ENCODE measurements at regions not wholly inside any gene's neighbourhood (a gene's known extent, or its start where the extent isn't known, plus 50 kb on each side); places are given as distances from the start of the nearest gene placed in this dataset.

DNA sequence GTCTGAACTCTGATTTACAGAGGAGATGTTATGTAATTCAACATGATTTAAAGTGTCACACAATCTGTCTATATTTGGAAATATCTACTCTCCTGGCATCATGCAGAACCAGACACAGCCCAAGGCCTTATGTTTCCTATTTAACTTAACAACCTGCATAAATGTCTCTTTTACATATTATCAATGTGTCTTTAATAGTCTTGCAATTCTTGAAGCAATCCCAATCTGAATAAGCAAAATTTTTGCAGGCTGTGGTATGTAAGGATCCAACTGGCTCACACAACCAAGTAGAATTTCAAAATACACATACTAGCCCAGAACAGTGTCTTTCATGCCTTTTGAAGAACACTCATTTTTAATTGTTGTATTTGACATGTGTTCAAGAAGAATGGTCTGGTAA, 443.2 kb downstream of the MAFB start:
- no peaks in the 10 kb centered on the region for H3K79me2 ChIP-seq (ENCODE audit: insufficient read depth)
- H3K36me3 ChIP-seq (ENCODE audit: low read depth), result no peaks in the 10 kb centered on the region
- H3K27ac ChIP-seq, result no peak overlapping the region
- no peak overlapping the region for H3K9ac ChIP-seq
- H3K4me3 ChIP-seq, result no peak overlapping the region
- no peak overlapping the region for H2AFZ ChIP-seq
- H3K9me2 ChIP-seq (ENCODE audit: insufficient read depth), result no peaks in the 10 kb centered on the region
- H3K4me1 ChIP-seq (ENCODE audit: insufficient read depth), result no peaks in the 10 kb centered on the region
- H3K9me3 ChIP-seq (ENCODE audit: low read depth), result no peaks in the 10 kb centered on the region
- TF ChIP-seq EZH2 (IDR thresholded peaks at IDR 0.05; ENCODE audit: insufficient read depth, poor library complexity, severe bottlenecking) (no peak), EZH2phosphoT487 (IDR thresholded peaks at IDR 0.05; ENCODE audit: insufficient read depth, low read depth) (no peak)
- no peaks in the 10 kb centered on the region for H3F3A ChIP-seq (ENCODE audit: insufficient read depth)
- in situ Hi-C loops (cut with MboI), result no loop called here
- H4K20me1 ChIP-seq (ENCODE audit: insufficient read depth), result no peaks in the 10 kb centered on the region
- no peak overlapping the region for H3K4me2 ChIP-seq (ENCODE audit: unreplicated experiment)
- DNase-seq, result no peak
- peaks cover 12% of the 10 kb centered on the region; the same call in 1 of the 2 replicates for H3K27me3 ChIP-seq (replicated peaks; ENCODE audit: insufficient read depth)

DNA sequence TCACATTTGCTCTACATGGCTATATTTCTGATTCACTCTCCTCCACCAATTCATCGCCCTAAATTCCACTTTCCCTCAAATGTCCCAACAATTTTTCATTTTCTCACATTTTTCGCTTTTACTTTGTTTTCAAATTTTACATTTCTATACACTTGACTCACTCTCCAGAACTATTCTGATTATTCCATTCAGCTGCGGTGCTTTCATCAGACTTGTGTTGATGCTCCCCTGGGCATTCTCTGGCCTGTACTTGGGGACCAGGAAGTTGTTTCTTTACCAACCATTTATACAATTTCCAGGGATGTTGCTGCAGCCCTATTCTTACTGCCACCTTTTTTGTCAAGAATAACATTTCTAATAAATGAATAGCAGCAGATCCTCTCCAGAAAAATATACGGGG, 444.8 kb downstream of the MAFB start:
- Histone ChIP-seq H3K4me2 (ENCODE audit: unreplicated experiment) (no peak overlapping the region), H3K27me3 (replicated peaks; ENCODE audit: insufficient read depth) (peaks cover 12% of the 10 kb centered on the region; the same call in 1 of the 2 replicates)
- in situ Hi-C loops (cut with MboI), result no loop called here

DNA sequence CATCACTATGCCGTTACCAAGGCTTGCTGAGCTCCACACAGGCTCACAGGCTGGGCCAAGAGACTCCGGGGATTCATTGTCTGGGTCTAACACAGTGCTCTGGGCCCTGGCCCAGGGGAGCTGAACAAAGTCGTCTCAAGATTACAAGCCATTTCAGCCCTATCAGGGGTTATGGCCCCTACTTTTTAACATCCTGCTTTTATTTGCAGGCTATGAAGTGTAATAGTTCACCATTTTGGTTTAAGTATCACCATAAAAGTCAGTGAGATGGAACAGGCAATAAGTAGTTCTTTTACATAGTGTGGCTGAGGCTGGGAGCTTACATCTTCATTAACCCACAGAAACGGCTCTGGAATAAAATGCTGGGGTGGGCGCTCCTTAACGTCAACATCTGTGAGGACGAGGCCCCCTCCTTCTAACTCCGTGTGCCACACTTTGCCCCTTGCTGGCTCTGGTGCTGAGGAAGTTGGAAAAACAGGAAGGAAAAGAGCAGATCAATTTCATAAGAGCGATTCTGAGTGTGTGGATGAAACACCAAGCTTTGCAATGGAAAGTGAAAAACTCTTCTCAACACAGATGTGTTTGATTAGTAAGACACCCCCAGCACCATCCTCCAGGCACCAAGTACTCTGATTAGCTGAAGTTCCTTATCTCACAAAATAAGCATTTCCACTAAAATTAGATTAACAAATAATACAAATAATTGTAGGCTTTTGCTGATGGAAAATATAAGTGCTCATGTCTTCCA, 447.3 kb downstream of the MAFB start:
- H3K4me3 ChIP-seq, result no peak overlapping the region
- no peaks in the 10 kb centered on the region for H3F3A ChIP-seq (ENCODE audit: insufficient read depth)
- H3K9ac ChIP-seq, result no peak overlapping the region
- no peaks in the 10 kb centered on the region for H3K4me1 ChIP-seq (ENCODE audit: insufficient read depth)
- TF ChIP-seq EZH2 (IDR thresholded peaks at IDR 0.05; ENCODE audit: insufficient read depth, poor library complexity, severe bottlenecking), result no peak
- TF ChIP-seq EZH2phosphoT487 (IDR thresholded peaks at IDR 0.05; ENCODE audit: insufficient read depth, low read depth), result no peak
- no peaks in the 10 kb centered on the region for H3K9me2 ChIP-seq (ENCODE audit: insufficient read depth)
- no peak overlapping the region for H3K27ac ChIP-seq
- no peaks in the 10 kb centered on the region for H3K36me3 ChIP-seq (ENCODE audit: low read depth)
- in situ Hi-C loops (cut with MboI), result no loop called here
- H3K79me2 ChIP-seq (ENCODE audit: insufficient read depth), result no peaks in the 10 kb centered on the region
- no peak overlapping the region for H2AFZ ChIP-seq
- peaks cover 12% of the 10 kb centered on the region; the same call in 1 of the 2 replicates for H3K27me3 ChIP-seq (replicated peaks; ENCODE audit: insufficient read depth)
- 37 to 47% methylated on average over 9 of the region's 9 CpGs for WGBS, 2 experiments (ENCODE audit: low coverage in 1 of 2, low lambda C conversion rate in 2 of 2, missing lambda C conversion rate in 2 of 2)
- no peaks in the 10 kb centered on the region for H4K20me1 ChIP-seq (ENCODE audit: insufficient read depth)
- no peak for DNase-seq
- H3K4me2 ChIP-seq (ENCODE audit: unreplicated experiment), result no peak overlapping the region
- no peaks in the 10 kb centered on the region for H3K9me3 ChIP-seq (ENCODE audit: low read depth)

More for the DNA sequence above, 444.8 kb downstream of the MAFB start:
- Histone ChIP-seq H4K20me1 (ENCODE audit: insufficient read depth) (no peaks in the 10 kb centered on the region), H3F3A (ENCODE audit: insufficient read depth) (no peaks in the 10 kb centered on the region), H3K9ac (no peak overlapping the region), H3K27ac (no peak overlapping the region), H3K4me1 (ENCODE audit: insufficient read depth) (no peaks in the 10 kb centered on the region), H3K9me2 (ENCODE audit: insufficient read depth) (no peaks in the 10 kb centered on the region), H3K36me3 (ENCODE audit: low read depth) (no peaks in the 10 kb centered on the region), H3K79me2 (ENCODE audit: insufficient read depth) (no peaks in the 10 kb centered on the region), H3K9me3 (ENCODE audit: low read depth) (no peaks in the 10 kb centered on the region), H2AFZ (no peak overlapping the region), H3K4me3 (no peak overlapping the region)
- 72 to 75% methylated on average over 4 of the region's 4 CpGs for WGBS, 2 experiments (ENCODE audit: low coverage in 1 of 2, low lambda C conversion rate in 2 of 2, missing lambda C conversion rate in 2 of 2)
- no peak for DNase-seq
- no peak for TF ChIP-seq EZH2phosphoT487 (IDR thresholded peaks at IDR 0.05; ENCODE audit: insufficient read depth, low read depth)
- TF ChIP-seq EZH2 (IDR thresholded peaks at IDR 0.05; ENCODE audit: insufficient read depth, poor library complexity, severe bottlenecking), result no peak

DNA sequence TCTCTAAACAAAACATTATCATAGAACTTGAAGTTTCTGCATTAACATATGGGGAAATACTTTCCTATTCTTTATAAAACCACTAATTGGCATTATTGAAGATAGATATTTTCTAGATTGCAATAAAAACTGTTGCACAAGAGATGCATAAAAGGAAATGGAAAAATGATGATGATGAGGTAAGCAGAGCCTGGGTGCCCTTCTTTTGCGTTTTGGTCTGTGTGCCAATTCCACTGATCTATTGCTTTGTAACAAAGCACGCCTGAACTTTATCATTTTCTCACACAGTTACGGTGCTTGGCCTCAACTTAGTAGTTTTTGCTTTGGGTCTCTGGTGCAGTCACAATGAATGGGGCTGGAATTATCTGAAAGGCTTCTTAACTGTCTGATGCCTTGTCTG, 450.5 kb downstream of the MAFB start:
- H3K9me2 ChIP-seq (ENCODE audit: insufficient read depth), result no peaks in the 10 kb centered on the region
- no peak overlapping the region for H2AFZ ChIP-seq
- H3K79me2 ChIP-seq (ENCODE audit: insufficient read depth), result no peaks in the 10 kb centered on the region
- no peaks in the 10 kb centered on the region for H4K20me1 ChIP-seq (ENCODE audit: insufficient read depth)
- no peak for TF ChIP-seq EZH2phosphoT487 (IDR thresholded peaks at IDR 0.05; ENCODE audit: insufficient read depth, low read depth)
- TF ChIP-seq EZH2 (IDR thresholded peaks at IDR 0.05; ENCODE audit: insufficient read depth, poor library complexity, severe bottlenecking), result no peak
- no peak overlapping the region for H3K4me2 ChIP-seq (ENCODE audit: unreplicated experiment)
- no peaks in the 10 kb centered on the region for H3F3A ChIP-seq (ENCODE audit: insufficient read depth)
- no peak overlapping the region for H3K9ac ChIP-seq
- H3K4me1 ChIP-seq (ENCODE audit: insufficient read depth), result no peaks in the 10 kb centered on the region
- WGBS, 2 experiments (ENCODE audit: low coverage in 1 of 2, low lambda C conversion rate in 2 of 2, missing lambda C conversion rate in 2 of 2), result 49 to 60% methylated on average over 3 of the region's 3 CpGs
- peaks cover 9% of the 10 kb centered on the region; the same call in 1 of the 2 replicates for H3K27me3 ChIP-seq (replicated peaks; ENCODE audit: insufficient read depth)
- no peak for DNase-seq
- in situ Hi-C loops (cut with MboI), result no loop called here
- H3K4me3 ChIP-seq, result no peak overlapping the region
- no peak overlapping the region for H3K27ac ChIP-seq
- H3K9me3 ChIP-seq (ENCODE audit: low read depth), result no peaks in the 10 kb centered on the region
- no peaks in the 10 kb centered on the region for H3K36me3 ChIP-seq (ENCODE audit: low read depth)
